H1 (cell line): ENCODE measurements at regions not wholly inside any gene's neighbourhood (a gene's known extent, or its start where the extent isn't known, plus 50 kb on each side); places are given as distances from the start of the nearest gene placed in this dataset.

Source experiments
- CTCF ChIA-PET: fragments of 300-600 bp; sonication (Branson Sonifier 250); formaldehyde crosslinking; loops from one replicate; lab custom pipeline; 2021; ENCODE audit not compliant: partially characterized antibody; lab: Charles Lee
- POLR2A ChIA-PET: fragments of 300-600 bp; sonication (Branson Sonifier 250); formaldehyde crosslinking; loops from one replicate; lab custom pipeline; 2021; ENCODE audit warnings: inconsistent platforms; ENCODE audit not compliant: partially characterized antibody; lab: Charles Lee
- DNase-seq, 2 experiments: peaks; one replicate each; pipeline versions ENCODE4 v3.0.0 to v3.0.0-alpha.2; 2010 to 2022; ENCODE audit warnings: low spot score in 2 of 2, low read depth in 1 of 2, mixed read lengths in 1 of 2
- FAIRE-seq: peaks from 2 replicates; lab custom pipeline; 2011; peaks lifted over from hg19 to GRCh38; lab: Jason Lieb, UNC
- H2AFZ ChIP-seq: 2 replicates; pipeline ENCODE4 v1.8.1; 2012; ENCODE audit warnings: low read length, inconsistent platforms
- H2AK5ac ChIP-seq: 2 replicates; pipeline ENCODE4 v1.6.1; 2013; ENCODE audit warnings: low read depth, low read length
- H2BK120ac ChIP-seq: replicated peaks from 2 replicates; pipeline ENCODE3; 2013; ENCODE audit warnings: low read depth, low read length, inconsistent platforms
- H2BK12ac ChIP-seq: 2 replicates; pipeline ENCODE4 v1.6.1; 2013; ENCODE audit warnings: low read depth, low read length
- H2BK15ac ChIP-seq: 2 replicates; pipeline ENCODE4 v1.6.1; 2013; ENCODE audit warnings: low read length
- H2BK20ac ChIP-seq: 2 replicates; pipeline ENCODE4 v1.6.1; 2013; ENCODE audit warnings: low read length
- H2BK5ac ChIP-seq: 2 replicates; pipeline ENCODE4 v1.6.1; 2013; ENCODE audit warnings: low read depth, low read length
- H3K14ac ChIP-seq: 2 replicates; pipeline ENCODE4 v1.6.1; 2013; ENCODE audit warnings: inconsistent platforms; ENCODE audit not compliant: insufficient read length
- H3K18ac ChIP-seq: 2 replicates; pipeline ENCODE4 v1.6.1; 2013; ENCODE audit warnings: low read length; ENCODE audit errors: extremely low read depth
- H3K23ac ChIP-seq: 2 replicates; pipeline ENCODE4 v1.6.1; 2013; ENCODE audit warnings: inconsistent platforms; ENCODE audit not compliant: insufficient read length
- H3K23me2 ChIP-seq: 2 replicates; pipeline ENCODE4 v1.6.1; 2013; ENCODE audit warnings: low read depth, low read length
- H3K27ac ChIP-seq: 2 replicates; pipeline ENCODE4 v1.6.1; 2011; ENCODE audit warnings: low read depth, low read length, inconsistent platforms
- H3K27me3 ChIP-seq, 4 experiments: replicated peaks in 1 of 4; 1 replicate in 1 of 4; 2 replicates in 3 of 4; pipeline versions ENCODE4 v1.6.1 to v1.8.1; 2011 to 2013; ENCODE audit warnings: low read length in 3 of 4, mild to moderate bottlenecking in 3 of 4, inconsistent platforms in 2 of 4, mixed read lengths in 2 of 4, moderate library complexity in 1 of 4; ENCODE audit not compliant: control insufficient read depth in 3 of 4, insufficient read depth in 3 of 4; ENCODE audit errors: extremely low read depth in 1 of 4
- H3K36me3 ChIP-seq, 4 experiments: 2 replicates each; pipeline versions ENCODE4 v1.6.1 to v1.8.1; 2011 to 2013; ENCODE audit warnings: mild to moderate bottlenecking in 4 of 4, low read length in 3 of 4, moderate library complexity in 2 of 4, control low read depth in 1 of 4, inconsistent platforms in 1 of 4; ENCODE audit not compliant: insufficient read depth in 4 of 4, control insufficient read depth in 2 of 4
- H3K4ac ChIP-seq: replicated peaks from 2 replicates; pipeline ENCODE3; 2013; ENCODE audit warnings: low read length, low read depth, mixed read lengths, inconsistent platforms; ENCODE audit not compliant: insufficient read length
- H3K4me1 ChIP-seq, 4 experiments: replicated peaks in 1 of 4; 1 replicate in 1 of 4; 2 replicates in 3 of 4; pipeline versions ENCODE4 v1.6.1 to v1.8.1; 2011 to 2013; ENCODE audit warnings: low read length in 3 of 4, inconsistent platforms in 2 of 4, mixed read lengths in 1 of 4; ENCODE audit not compliant: insufficient read depth in 4 of 4, control insufficient read depth in 3 of 4
- H3K4me2 ChIP-seq, 2 experiments: 2 replicates each; pipeline versions ENCODE4 v1.6.1 to v1.8.1; 2011 to 2013; ENCODE audit warnings: low read depth in 2 of 2, low read length in 2 of 2, control low read depth in 1 of 2, inconsistent platforms in 1 of 2, mild to moderate bottlenecking in 1 of 2; ENCODE audit not compliant: insufficient read depth in 1 of 2
- H3K4me3 ChIP-seq, 4 experiments: fragments of 200-600, 300-600 bp in 1 of 4; sonication (generic), shearing (Covaris generic), sonication (Bioruptor Twin) in 1 of 4; 2 replicates each; pipeline versions ENCODE4 v1.5.1 to v1.8.1; 2011 to 2016; ENCODE audit warnings: low read length in 4 of 4, low read depth in 3 of 4, control low read depth in 2 of 4, inconsistent platforms in 2 of 4, mild to moderate bottlenecking in 2 of 4, mixed read lengths in 1 of 4, moderate library complexity in 1 of 4; ENCODE audit not compliant: insufficient read depth in 2 of 4; ENCODE audit errors: extremely low read depth in 1 of 4
- H3K56ac ChIP-seq: replicated peaks from 2 replicates; pipeline ENCODE3; 2013; ENCODE audit warnings: low read depth, mild to moderate bottlenecking, mixed read lengths, low read length, inconsistent platforms; ENCODE audit not compliant: insufficient read length
- H3K79me1 ChIP-seq: 2 replicates; pipeline ENCODE4 v1.6.1; 2013; ENCODE audit warnings: low read depth, low read length, control low read depth
- H3K79me2 ChIP-seq, 2 experiments: 2 replicates each; pipeline versions ENCODE4 v1.6.1 to v1.8.1; 2012 to 2013; ENCODE audit warnings: low read length in 2 of 2, mild to moderate bottlenecking in 2 of 2, inconsistent platforms in 1 of 2; ENCODE audit not compliant: insufficient read depth in 2 of 2, control insufficient read depth in 1 of 2
- H3K9ac ChIP-seq, 4 experiments: replicated peaks in 1 of 4; 1 replicate in 1 of 4; 2 replicates in 3 of 4; pipeline versions ENCODE4 v1.6.1 to v1.8.1; 2011 to 2013; ENCODE audit warnings: low read depth in 3 of 4, low read length in 3 of 4, control low read depth in 2 of 4, mild to moderate bottlenecking in 2 of 4, moderate library complexity in 2 of 4, inconsistent platforms in 1 of 4; ENCODE audit errors: extremely low read depth in 1 of 4
- H3K9me3 ChIP-seq, 2 experiments: 2 replicates each; pipeline versions ENCODE4 v1.6.1 to v1.8.1; 2012 to 2013; ENCODE audit warnings: mild to moderate bottlenecking in 2 of 2, moderate library complexity in 2 of 2, control low read depth in 1 of 2, inconsistent platforms in 1 of 2, low read depth in 1 of 2, low read length in 1 of 2, mixed read lengths in 1 of 2; ENCODE audit not compliant: insufficient read depth in 2 of 2
- H4K20me1 ChIP-seq, 2 experiments: replicated peaks in 1 of 2; 2 replicates each; pipeline versions ENCODE3 to v1.8.1; 2011 to 2013; ENCODE audit warnings: inconsistent platforms in 2 of 2, low read length in 2 of 2, mild to moderate bottlenecking in 1 of 2; ENCODE audit not compliant: insufficient read depth in 2 of 2, control insufficient read depth in 1 of 2
- H4K5ac ChIP-seq: 2 replicates; pipeline ENCODE4 v1.6.1; 2013; ENCODE audit warnings: low read length, low read depth, mixed read lengths, inconsistent platforms; ENCODE audit not compliant: insufficient read length
- H4K8ac ChIP-seq: 2 replicates; pipeline ENCODE4 v1.8.0; 2013; ENCODE audit warnings: mild to moderate bottlenecking, moderate library complexity, low read length, inconsistent platforms; ENCODE audit not compliant: insufficient read depth; ENCODE audit errors: extremely low read depth
- H4K91ac ChIP-seq: replicated peaks from 2 replicates; pipeline ENCODE3; 2013; ENCODE audit warnings: low read length, mixed read lengths, inconsistent platforms; ENCODE audit not compliant: insufficient read length
- BACH1 ChIP-seq: IDR thresholded peaks from 2 replicates; pipeline ENCODE4 v1.6.1; 2012; ENCODE audit warnings: low read length, improper control_type of control experiment
- KDM1A ChIP-seq: fragments of 200-600, 300-600 bp; sonication (generic); IDR thresholded peaks from 2 replicates; pipeline ENCODE4 v1.7.1; 2016; ENCODE audit warnings: mild to moderate bottlenecking, low read length, borderline replicate concordance
- KDM5A ChIP-seq: fragments of 200-600 bp; IDR thresholded peaks from 2 replicates; pipeline ENCODE4 v1.7.1; 2012; ENCODE audit warnings: mild to moderate bottlenecking, low read length, inconsistent platforms, mixed read lengths
- MAFK ChIP-seq: IDR thresholded peaks from 2 replicates; pipeline ENCODE4 v1.6.1; 2012; ENCODE audit warnings: low read depth, mild to moderate bottlenecking, improper control_type of control experiment, low read length
- MAX ChIP-seq: IDR thresholded peaks from 2 replicates; pipeline ENCODE4 v1.6.1; 2012; ENCODE audit warnings: inconsistent platforms
- PHF8 ChIP-seq: fragments of 200-600 bp; sonication (generic); conservative IDR thresholded peaks from 2 replicates; pipeline ENCODE4 v1.7.1; 2012; ENCODE audit warnings: low read depth, mild to moderate bottlenecking, inconsistent platforms, low read length, moderate library complexity
- RAD21 ChIP-seq, 2 experiments: IDR thresholded peaks in 1 of 2; conservative IDR thresholded peaks in 1 of 2; 2 replicates each; pipeline ENCODE4 v1.6.1; 2011; ENCODE audit warnings: low read depth in 2 of 2, low read length in 2 of 2, improper control_type of control experiment in 1 of 2, inconsistent platforms in 1 of 2, mild to moderate bottlenecking in 1 of 2, moderate library complexity in 1 of 2
- SIN3A ChIP-seq, 2 experiments: IDR thresholded peaks in 1 of 2; conservative IDR thresholded peaks in 1 of 2; 2 replicates each; pipeline ENCODE4 v1.6.1; 2011 to 2012; ENCODE audit warnings: low read length in 2 of 2, improper control_type of control experiment in 1 of 2, low read depth in 1 of 2, mild to moderate bottlenecking in 1 of 2
- SIX5 ChIP-seq: IDR thresholded peaks from 2 replicates; pipeline ENCODE4 v1.6.1; 2011; ENCODE audit warnings: mild to moderate bottlenecking, low read depth, low read length
- SP2 ChIP-seq: IDR thresholded peaks from 2 replicates; pipeline ENCODE4 v1.6.1; 2012; ENCODE audit warnings: mild to moderate bottlenecking, low read length, inconsistent platforms
- TCF12 ChIP-seq: IDR thresholded peaks from 2 replicates; pipeline ENCODE4 v1.6.1; 2011; ENCODE audit warnings: low read depth, mild to moderate bottlenecking, low read length
- USF2 ChIP-seq: IDR thresholded peaks from 2 replicates; pipeline ENCODE4 v1.6.1; 2011; ENCODE audit warnings: low read length, improper control_type of control experiment
- WGBS, 2 experiments: shearing (Covaris generic) in 1 of 2; methylation state at CpG; one replicate each; pipeline versions ENCODE4 v1.1.6 to v1.1.7; 2013 to 2015; ENCODE audit warnings: low lambda C conversion rate in 2 of 2, mixed read lengths in 2 of 2, inconsistent platforms in 1 of 2, low coverage in 1 of 2, missing lambda C conversion rate in 1 of 2; ENCODE audit not compliant: insufficient replicate concordance in 2 of 2, insufficient coverage in 1 of 2, insufficient read length in 1 of 2; ENCODE audit errors: extremely low coverage in 1 of 2, missing lambda C conversion rate in 1 of 2; 5-methylcytosine and 5-hydroxymethylcytosine counted together

DNA sequence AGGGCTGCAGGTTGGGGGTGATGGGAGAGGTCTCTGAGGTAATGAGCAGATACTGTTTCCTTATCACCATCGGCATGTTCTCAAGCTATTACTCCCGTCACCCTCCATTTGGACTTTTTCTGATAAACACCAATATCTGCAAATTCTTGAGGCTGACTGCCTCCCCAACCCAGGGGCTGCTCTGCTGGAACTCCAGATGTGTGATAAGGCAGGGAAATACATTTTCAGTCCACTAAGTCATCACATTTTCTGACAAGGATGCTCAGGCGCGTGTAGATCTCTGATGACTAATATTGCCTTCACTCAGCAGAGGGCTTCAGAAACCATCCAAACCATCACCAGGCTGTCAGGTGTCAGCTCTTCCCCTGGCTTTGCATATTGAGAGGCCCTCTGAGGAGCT, 215.0 kb upstream of the POU3F1 start:
- Histone ChIP-seq H4K5ac (no peak overlapping the region), H3K4me2 (no peak overlapping the region), H2BK5ac (no peak overlapping the region), H2BK15ac (0 out of 2 replicates have a peak overlapping the region, but pooled peaks have one; percentile 18), H3K9me3 (peaks cover 0 to 5% of the 10 kb centered on the region in 2 experiments; a peak in 2 of 4 replicates), H3K56ac (no peak overlapping the region), H2BK20ac (no peak overlapping the region), H3K79me1 (no peaks in the 10 kb centered on the region; the same call in 1 of the 2 replicates), H3K14ac (no peak overlapping the region), H3K27me3 (peaks cover 0 to 2% (median 1%) of the 10 kb centered on the region in 4 experiments; a peak in 2 of 7 replicates), H3K18ac (no peak overlapping the region), H3K27ac (no peak overlapping the region), H3K23ac (no peak overlapping the region), H2BK120ac (no peak overlapping the region), H4K8ac (no peak overlapping the region), H4K20me1 (no peaks in the 10 kb centered on the region), H3K4ac (no peak overlapping the region), H3K4me3 (no peak overlapping the region), H3K4me1 (peaks cover 0 to 2% (median under 1%) of the 10 kb centered on the region in 4 experiments; a peak in 1 of 7 replicates), H3K79me2 (no peaks in the 10 kb centered on the region), H3K23me2 (no peaks in the 10 kb centered on the region; the same call in 1 of the 2 replicates), H3K36me3 (no peaks in the 10 kb centered on the region), H4K91ac (no peak overlapping the region), H2AK5ac (no peak overlapping the region), H3K9ac (no peak overlapping the region), H2AFZ (no peak overlapping the region), H2BK12ac (no peak overlapping the region)
- FAIRE-seq (no peak), DNase-seq (no peak)
- CTCF ChIA-PET = interaction anchor here (0.7 to 1.9 kb wide), 8 partner anchors 11 to 354 kb away, joined by 3 to 4 read pairs (median 3); no protein-coding TSS in a partner anchor
- 98% methylated on average over 4 of the region's 4 CpGs; no CpG with 5 or more reads in 1 of the 2 experiments for WGBS, 2 experiments
- POLR2A ChIA-PET = interaction anchor here (1.2 to 2.5 kb wide), 2 partner anchors 8 to 14 kb away, joined by 5 to 6 read pairs; no protein-coding TSS in a partner anchor
- TF ChIP-seq MAFK (no peak), KDM5A (no peak), USF2 (no peak), MAX (no peak), SIX5 (no peak), BACH1 (no peak), SP2 (no peak), KDM1A (no peak), SIN3A (conservative IDR thresholded peaks at IDR 0.05 in 1 of 2, IDR thresholded peaks at IDR 0.05 in 1 of 2; ENCODE audit: low read depth in 1 of 2, low read length in 2 of 2) (no peak), TCF12 (no peak), PHF8 (no peak), RAD21 (IDR thresholded peaks at IDR 0.05 in 1 of 2, conservative IDR thresholded peaks at IDR 0.05 in 1 of 2; ENCODE audit: low read depth in 2 of 2, low read length in 2 of 2) (no peak)
